ENCODE measurements at regions not wholly inside any gene's neighbourhood (a gene's known extent, or its start where the extent isn't known, plus 50 kb on each side); places are given as distances from the start of the nearest gene placed in this dataset.

DNA sequence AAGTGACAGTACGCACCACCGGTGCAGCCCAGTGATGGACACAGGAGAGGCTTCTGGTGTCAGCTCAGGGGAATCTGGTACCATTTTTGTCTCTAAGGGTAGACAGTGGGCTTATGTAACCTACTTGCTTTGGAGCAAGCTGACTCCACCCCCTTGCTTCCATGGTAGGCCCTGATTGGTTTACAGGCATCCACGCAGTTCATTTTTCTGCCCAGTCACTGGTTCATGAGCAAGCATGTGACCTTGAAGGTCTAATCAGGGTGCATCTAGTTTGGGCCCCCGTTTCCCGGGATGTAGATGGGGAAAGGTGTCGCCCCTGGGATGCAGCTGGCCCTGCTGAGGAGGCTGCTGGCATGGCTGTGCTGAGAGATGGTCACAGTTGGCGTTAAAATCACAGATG, 244.8 kb upstream of the KCNG1 start:
- TF ChIP-seq, protein P1, sequence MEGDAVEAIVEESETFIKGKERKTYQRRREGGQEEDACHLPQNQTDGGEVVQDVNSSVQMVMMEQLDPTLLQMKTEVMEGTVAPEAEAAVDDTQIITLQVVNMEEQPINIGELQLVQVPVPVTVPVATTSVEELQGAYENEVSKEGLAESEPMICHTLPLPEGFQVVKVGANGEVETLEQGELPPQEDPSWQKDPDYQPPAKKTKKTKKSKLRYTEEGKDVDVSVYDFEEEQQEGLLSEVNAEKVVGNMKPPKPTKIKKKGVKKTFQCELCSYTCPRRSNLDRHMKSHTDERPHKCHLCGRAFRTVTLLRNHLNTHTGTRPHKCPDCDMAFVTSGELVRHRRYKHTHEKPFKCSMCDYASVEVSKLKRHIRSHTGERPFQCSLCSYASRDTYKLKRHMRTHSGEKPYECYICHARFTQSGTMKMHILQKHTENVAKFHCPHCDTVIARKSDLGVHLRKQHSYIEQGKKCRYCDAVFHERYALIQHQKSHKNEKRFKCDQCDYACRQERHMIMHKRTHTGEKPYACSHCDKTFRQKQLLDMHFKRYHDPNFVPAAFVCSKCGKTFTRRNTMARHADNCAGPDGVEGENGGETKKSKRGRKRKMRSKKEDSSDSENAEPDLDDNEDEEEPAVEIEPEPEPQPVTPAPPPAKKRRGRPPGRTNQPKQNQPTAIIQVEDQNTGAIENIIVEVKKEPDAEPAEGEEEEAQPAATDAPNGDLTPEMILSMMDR (IDR thresholded peaks at IDR 0.05) = no peak
- no peak for TF ChIP-seq EZH2 (IDR thresholded peaks at IDR 0.05)
